GM12878 (cell line): ENCODE measurements at regions not wholly inside any gene's neighbourhood (a gene's known extent, or its start where the extent isn't known, plus 50 kb on each side); places are given as distances from the start of the nearest gene placed in this dataset.

Experiments
- ATAC-seq: fragments of 200-7000 bp; cut with Tn5 transposase; 3 replicates; pipeline ENCODE4 v1.9.1; 2020; ENCODE audit warnings: mild to moderate bottlenecking, moderate library complexity
- BruUV-seq: library from RNA; stranded (reverse); fragments of 400-500 nt; replicated peaks from 2 replicates; lab custom pipeline; 2021; lab: Mats Ljungman, UMichigan
- CTCF ChIA-PET: fragments of 300-600 bp; sonication (Branson Sonifier 250); formaldehyde crosslinking; extraction: SDS; loops from one replicate; lab custom pipeline; 2021; ENCODE audit warnings: inconsistent platforms; lab: Yijun Ruan, JAX
- POLR2A ChIA-PET: fragments of 350-600 bp; formaldehyde crosslinking; extraction: SDS; loops from one replicate; lab custom pipeline; 2021; ENCODE audit warnings: inconsistent platforms; lab: Charles Lee
- RAD21 ChIA-PET: fragments of 300-600 bp; sonication (Branson Sonifier 250); formaldehyde crosslinking; loops from one replicate; lab custom pipeline; 2023; ENCODE audit warnings: antibody characterized with exemption; ENCODE audit not compliant: unreplicated experiment; lab: Charles Lee
- SMC1A ChIA-PET: fragments of 300-600 bp; sonication (Branson Sonifier 250); formaldehyde crosslinking; loops from one replicate; lab custom pipeline; 2023; ENCODE audit not compliant: unreplicated experiment, uncharacterized antibody; lab: Charles Lee
- DNase-seq: peaks from one replicate; pipeline ENCODE4 v3.0.0-alpha.2; 2011; ENCODE audit warnings: low read depth, low spot score
- FAIRE-seq: peaks from 3 replicates; lab custom pipeline; 2011; peaks lifted over from hg19 to GRCh38; lab: Jason Lieb, UNC
- H2AFZ ChIP-seq: 2 replicates; pipeline ENCODE4 v1.6.0; 2011; ENCODE audit warnings: low read depth, low read length, control low read depth; ENCODE audit not compliant: control insufficient read depth
- H3K27ac ChIP-seq: 2 replicates; pipeline ENCODE4 v1.5.1; 2011; ENCODE audit warnings: control low read depth; ENCODE audit not compliant: control insufficient read depth, insufficient read depth
- H3K27me3 ChIP-seq, 2 experiments: replicated peaks in 1 of 2; 2 replicates each; pipeline versions ENCODE4 v1.6.0 to v1.6.1; 2011; ENCODE audit warnings: low read length in 1 of 2; ENCODE audit not compliant: control insufficient read depth in 2 of 2, insufficient read depth in 2 of 2
- H3K36me3 ChIP-seq, 2 experiments: 2 replicates each; pipeline ENCODE4 v1.5.1; 2011; ENCODE audit warnings: low read length in 1 of 2; ENCODE audit not compliant: control insufficient read depth in 2 of 2, insufficient read depth in 2 of 2
- H3K4me1 ChIP-seq: 2 replicates; pipeline ENCODE4 v1.6.1; 2011; ENCODE audit warnings: mild to moderate bottlenecking, low read length, moderate library complexity, mixed read lengths; ENCODE audit not compliant: control insufficient read depth, insufficient read depth
- H3K4me2 ChIP-seq: 2 replicates; pipeline ENCODE4 v1.6.0; 2011; ENCODE audit warnings: control low read depth; ENCODE audit not compliant: control insufficient read depth, insufficient read depth
- H3K4me3 ChIP-seq: fragments of 200-600 bp; sonication (generic); 2 replicates; pipeline ENCODE4 v1.5.1; 2016
- H3K79me2 ChIP-seq: 2 replicates; pipeline ENCODE4 v1.6.0; 2011; ENCODE audit warnings: low read length; ENCODE audit not compliant: control insufficient read depth, insufficient read depth
- H3K9ac ChIP-seq: 2 replicates; pipeline ENCODE4 v1.8.0; 2011; ENCODE audit warnings: low read length, control low read depth, mixed read lengths; ENCODE audit not compliant: control insufficient read depth, insufficient read depth
- H3K9me3 ChIP-seq: replicated peaks from 3 replicates; pipeline ENCODE4 v1.5.1; 2011; ENCODE audit warnings: mild to moderate bottlenecking, low read length; ENCODE audit not compliant: control insufficient read depth, insufficient read depth
- H4K20me1 ChIP-seq: 2 replicates; pipeline ENCODE4 v1.6.0; 2011; ENCODE audit not compliant: control insufficient read depth, insufficient read depth
- CBFB ChIP-seq: IDR thresholded peaks from 2 replicates; pipeline ENCODE4 v1.6.1; 2016; ENCODE audit warnings: antibody characterized with exemption, low read depth
- CBX5 ChIP-seq: sonication (generic); IDR thresholded peaks from 2 replicates; pipeline ENCODE4 v1.6.1; 2016; ENCODE audit warnings: low read depth, moderate library complexity, mild to moderate bottlenecking, inconsistent platforms
- CHD2 ChIP-seq: IDR thresholded peaks from 2 replicates; pipeline ENCODE4 v1.6.1; 2011; ENCODE audit warnings: low read depth, low read length, improper control_type of control experiment, borderline replicate concordance
- CHD4 ChIP-seq: fragments of 200-600 bp; sonication (generic); IDR thresholded peaks from 2 replicates; pipeline ENCODE4 v1.6.1; 2016; ENCODE audit warnings: mild to moderate bottlenecking
- CREM ChIP-seq: IDR thresholded peaks from 2 replicates; pipeline ENCODE4 v1.6.1; 2014; ENCODE audit warnings: antibody characterized with exemption, low read depth
- CTCF ChIP-seq, 3 experiments: IDR thresholded peaks in 2 of 3; conservative IDR thresholded peaks in 1 of 3; 2 replicates each; pipeline ENCODE4 v1.5.1; 2011; ENCODE audit warnings: low read depth in 3 of 3, low read length in 3 of 3, mild to moderate bottlenecking in 3 of 3, control low read depth in 2 of 3, moderate library complexity in 2 of 3, inconsistent platforms in 1 of 3, mixed read lengths in 1 of 3; ENCODE audit not compliant: control insufficient read depth in 2 of 3, insufficient read depth in 1 of 3; ENCODE audit errors: extremely low read depth in 1 of 3
- EZH2 ChIP-seq: IDR thresholded peaks from 2 replicates; pipeline ENCODE4 v1.6.1; 2012; ENCODE audit warnings: low read depth, mild to moderate bottlenecking, control low read depth, inconsistent platforms, low read length, borderline replicate concordance; ENCODE audit not compliant: control insufficient read depth
- HDAC2 ChIP-seq: fragments of 200-600 bp; sonication (generic); IDR thresholded peaks from 2 replicates; pipeline ENCODE4 v1.6.1; 2017
- HDAC6 ChIP-seq: fragments of 200-600 bp; sonication (generic); IDR thresholded peaks from one replicate; pipeline ENCODE4 v1.8.0; 2017; ENCODE audit warnings: antibody characterized with exemption; ENCODE audit not compliant: unreplicated experiment
- IKZF1 ChIP-seq: fragments of 450-650 bp; conservative IDR thresholded peaks from 2 replicates; pipeline ENCODE4 v1.6.1; 2017; ENCODE audit warnings: antibody characterized with exemption, mild to moderate bottlenecking
- IRF4 ChIP-seq: IDR thresholded peaks from 2 replicates; pipeline ENCODE4 v1.6.1; 2011; ENCODE audit warnings: low read depth, low read length
- LARP7 ChIP-seq: fragments of 450-650 bp; IDR thresholded peaks from 2 replicates; pipeline ENCODE4 v1.6.1; 2017; ENCODE audit warnings: mild to moderate bottlenecking
- MXI1 ChIP-seq: fragments of 150-350 bp; IDR thresholded peaks from 2 replicates; pipeline ENCODE4 v1.6.1; 2011; ENCODE audit warnings: low read depth, mild to moderate bottlenecking, inconsistent platforms, low read length, improper control_type of control experiment
- RBBP5 ChIP-seq: fragments of 200-600 bp; sonication (generic); conservative IDR thresholded peaks from 2 replicates; pipeline ENCODE4 v1.6.1; 2016
- RCOR1 ChIP-seq: conservative IDR thresholded peaks from 2 replicates; pipeline ENCODE4 v1.6.1; 2012; ENCODE audit warnings: low read depth, low read length, improper control_type of control experiment
- RUNX3 ChIP-seq: IDR thresholded peaks from 2 replicates; pipeline ENCODE4 v1.6.1; 2012; ENCODE audit warnings: low read length, inconsistent platforms
- TARDBP ChIP-seq: IDR thresholded peaks from 2 replicates; pipeline ENCODE4 v1.6.1; 2016; ENCODE audit warnings: borderline replicate concordance
- ZBED1 ChIP-seq: IDR thresholded peaks from 2 replicates; pipeline ENCODE4 v1.6.1; 2016; ENCODE audit warnings: borderline replicate concordance
- ZNF207 ChIP-seq: fragments of 450-650 bp; IDR thresholded peaks from 2 replicates; pipeline ENCODE4 v1.6.1; 2014; ENCODE audit warnings: antibody characterized with exemption, mild to moderate bottlenecking, borderline replicate concordance
- ZSCAN29 ChIP-seq: fragments of 450-650 bp; IDR thresholded peaks from 2 replicates; pipeline ENCODE4 v1.6.1; 2017; ENCODE audit warnings: mild to moderate bottlenecking, moderate library complexity
- WGBS: methylation state at CpG from one replicate; pipeline ENCODE4 v1.1.6; 2016; ENCODE audit warnings: low lambda C conversion rate; ENCODE audit not compliant: insufficient replicate concordance, insufficient coverage; ENCODE audit errors: missing lambda C conversion rate; 5-methylcytosine and 5-hydroxymethylcytosine counted together
- in situ Hi-C: fragments of 300-500 bp; cut with MboI; formaldehyde crosslinking; loops from 9 replicates; pipeline ENCODE4 v1.14.3; 2018; ENCODE audit warnings: mixed read lengths
- intact Hi-C: fragments of 100-400 bp; cut with micrococcal nuclease; formaldehyde crosslinking; loops from one replicate; pipeline ENCODE4 v1.14.2; 2022; ENCODE audit not compliant: unreplicated experiment

GRCh38 chr15:48021336-48022086 lies 99.3 kb upstream of the SLC24A5 start:
- TF ChIP-seq CHD2: no peak
- no peak for TF ChIP-seq CTCF (IDR thresholded peaks at IDR 0.05 in 2 of 3, conservative IDR thresholded peaks at IDR 0.05 in 1 of 3; ENCODE audit: control insufficient read depth in 2 of 3, extremely low read depth in 1 of 3, insufficient read depth in 1 of 3, low read depth in 3 of 3, low read length in 3 of 3)
- TF ChIP-seq EZH2: no peak
- TF ChIP-seq TARDBP: no peak
- no peak for TF ChIP-seq IRF4
- TF ChIP-seq CBFB: no peak
- TF ChIP-seq ZNF207: no peak
- no peak for TF ChIP-seq CBX5
- TF ChIP-seq CREM: no peak
- TF ChIP-seq CHD4: no peak
- no peak for TF ChIP-seq RUNX3
- no peak for TF ChIP-seq ZBED1
- no peak for TF ChIP-seq HDAC2
- TF ChIP-seq LARP7: no peak
- TF ChIP-seq ZSCAN29: no peak
- no peak for TF ChIP-seq HDAC6
- TF ChIP-seq RBBP5: no peak
- no peak for TF ChIP-seq RCOR1
- no peak for TF ChIP-seq IKZF1
- no peak for TF ChIP-seq MXI1
- H3K4me2 ChIP-seq: no peak overlapping the region
- RAD21 ChIA-PET: no interaction called here
- ATAC-seq (no peak), FAIRE-seq (no peak), DNase-seq (no peak)
- H3K4me1 ChIP-seq: peaks cover 5% of the 10 kb centered on the region
- BruUV-seq: no TSS peak
- no peaks in the 10 kb centered on the region for H3K79me2 ChIP-seq
- SMC1A ChIA-PET: no interaction called here
- no peak overlapping the region for H3K27ac ChIP-seq
- no peak overlapping the region for H3K4me3 ChIP-seq
- CTCF ChIA-PET: no interaction called here
- intact Hi-C loops: no loop called here
- POLR2A ChIA-PET: no interaction called here
- H3K27me3 ChIP-seq: no peaks in the 10 kb centered on the region
- peaks cover 2% of the 10 kb centered on the region; the same call in 2 of the 3 replicates for H3K9me3 ChIP-seq
- WGBS: 39% methylated on average over 6 of the region's 6 CpGs
- H3K9ac ChIP-seq: no peak overlapping the region
- no peaks in the 10 kb centered on the region for H4K20me1 ChIP-seq
- no peak overlapping the region for H2AFZ ChIP-seq
- in situ Hi-C loops: no loop called here
- no peaks in the 10 kb centered on the region for H3K36me3 ChIP-seq
